ENCODE measurements at regions not wholly inside any gene's neighbourhood (a gene's known extent, or its start where the extent isn't known, plus 50 kb on each side); places are given as distances from the start of the nearest gene placed in this dataset.
A peak's percentile ranks its signal among the peaks of the same experiment; 100 is the strongest.

DNA sequence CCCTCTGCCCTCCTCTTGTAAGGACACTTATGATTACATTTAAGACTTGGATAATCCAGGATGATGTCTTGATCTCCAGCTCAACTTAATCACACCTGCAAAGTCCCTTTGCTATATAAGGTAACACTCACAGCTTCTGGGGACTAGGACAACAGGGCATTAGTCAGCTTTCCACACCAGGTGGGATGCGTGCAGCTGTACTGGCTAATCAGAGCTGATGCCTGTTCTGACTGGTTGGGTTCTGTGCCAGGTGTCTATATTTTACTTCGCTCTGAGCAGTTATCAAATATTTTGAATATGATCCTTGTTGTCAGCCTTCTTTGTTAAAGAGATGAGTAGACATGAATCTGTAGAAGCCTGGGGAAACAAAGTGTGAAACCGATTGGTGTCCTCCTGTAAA, 115.5 kb upstream of the ATP8B1 start:
- WGBS (ENCODE audit: insufficient coverage), result 89% methylated on average over 2 of the region's 3 CpGs

DNA sequence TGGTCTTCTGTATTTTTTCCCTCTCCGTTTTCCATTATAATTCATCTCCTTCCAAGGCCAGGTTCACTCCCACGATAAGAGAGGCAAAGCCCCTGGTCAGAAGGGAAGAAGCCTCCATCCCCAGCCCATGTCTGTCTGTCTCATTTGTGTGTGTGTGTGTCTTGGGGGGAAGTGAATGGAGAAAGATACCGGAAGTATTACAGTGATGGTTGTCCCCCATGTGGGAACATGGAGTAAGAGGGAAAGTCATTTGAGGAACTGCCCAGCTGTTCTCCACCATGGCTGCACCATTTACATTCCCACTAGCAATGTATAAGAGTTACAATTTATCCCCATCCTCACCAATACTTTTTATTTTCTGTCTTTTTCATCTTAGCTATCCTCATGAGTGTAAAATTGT, 113.6 kb upstream of the ATP8B1 start:
- Mint-ChIP-seq H3K27me3 (ENCODE audit: low read depth in 3 of 3) (peaks cover 1 to 6% (median 2%) of the 10 kb centered on the region in 3 donors), H3K36me3 (no peaks in the 10 kb centered on the region), H3K4me3 (no peak overlapping the region), H3K27ac (peak overlapping the region in 2 of 7 donors; percentile 6 to 8), H3K9me3 (peaks cover 0 to 10% (median 6%) of the 10 kb centered on the region in 7 donors), H3K4me1 (peaks cover 11% of the 10 kb centered on the region)
- Histone ChIP-seq H3K4me1 (ENCODE audit: control insufficient read depth in 1 of 2, insufficient read depth in 2 of 2, low read length in 2 of 2) (peaks cover 0 to 8% of the 10 kb centered on the region in 2 donors), H3K27me3 (ENCODE audit: control insufficient read depth in 2 of 2, insufficient read depth in 2 of 2, low read length in 2 of 2) (no peaks in the 10 kb centered on the region), H4K20me1 (ENCODE audit: insufficient read depth, low read length) (no peaks in the 10 kb centered on the region), H3K9ac (ENCODE audit: insufficient read depth, low read length, poor library complexity, severe bottlenecking) (no peak overlapping the region), H3K27ac (ENCODE audit: low read depth in 1 of 2, low read length in 2 of 2) (no peak overlapping the region), H3K4me3 (replicated peaks in 1 of 3; ENCODE audit: low read depth in 2 of 3, low read length in 3 of 3) (no peak overlapping the region), H3K79me2 (ENCODE audit: insufficient read depth, low read length) (no peaks in the 10 kb centered on the region), H2AFZ (ENCODE audit: insufficient read depth, low read depth, low read length, poor library complexity, severe bottlenecking) (no peak overlapping the region), H3K9me3 (replicated peaks in 1 of 2; ENCODE audit: control insufficient read depth in 1 of 2, insufficient read depth in 1 of 2, low read length in 2 of 2) (no peaks in the 10 kb centered on the region), H3K36me3 (replicated peaks in 1 of 2; ENCODE audit: control insufficient read depth in 1 of 2, insufficient read depth in 2 of 2, low read length in 2 of 2) (no peaks in the 10 kb centered on the region), H3K4me2 (replicated peaks; ENCODE audit: extremely low read depth, low read length, poor library complexity, severe bottlenecking) (no peak overlapping the region)
- TF ChIP-seq CTCF (IDR thresholded peaks at IDR 0.05), result no peak
- WGBS (ENCODE audit: insufficient coverage), result no CpG with 5 or more reads among the region's 3 CpGs
- intact Hi-C loops (cut with micrococcal nuclease), result no loop called here
- DNase-seq, result peak in 2 of 3 donors; percentile 1 to 23

More for the DNA sequence above, 115.5 kb upstream of the ATP8B1 start:
- Histone ChIP-seq H3K9me3 (replicated peaks in 1 of 2; ENCODE audit: control insufficient read depth in 1 of 2, insufficient read depth in 1 of 2, low read length in 2 of 2) (no peaks in the 10 kb centered on the region), H3K27me3 (ENCODE audit: control insufficient read depth in 2 of 2, insufficient read depth in 2 of 2, low read length in 2 of 2) (no peaks in the 10 kb centered on the region), H3K36me3 (replicated peaks in 1 of 2; ENCODE audit: control insufficient read depth in 1 of 2, insufficient read depth in 2 of 2, low read length in 2 of 2) (no peaks in the 10 kb centered on the region), H3K27ac (ENCODE audit: low read depth in 1 of 2, low read length in 2 of 2) (no peak overlapping the region), H3K4me3 (replicated peaks in 1 of 3; ENCODE audit: low read depth in 2 of 3, low read length in 3 of 3) (no peak overlapping the region), H4K20me1 (ENCODE audit: insufficient read depth, low read length) (no peaks in the 10 kb centered on the region), H2AFZ (ENCODE audit: insufficient read depth, low read depth, low read length, poor library complexity, severe bottlenecking) (no peak overlapping the region), H3K9ac (ENCODE audit: insufficient read depth, low read length, poor library complexity, severe bottlenecking) (no peak overlapping the region), H3K79me2 (ENCODE audit: insufficient read depth, low read length) (no peaks in the 10 kb centered on the region), H3K4me2 (replicated peaks; ENCODE audit: extremely low read depth, low read length, poor library complexity, severe bottlenecking) (no peak overlapping the region), H3K4me1 (ENCODE audit: control insufficient read depth in 1 of 2, insufficient read depth in 2 of 2, low read length in 2 of 2) (peaks cover 0 to 8% of the 10 kb centered on the region in 2 donors)
- DNase-seq, result no peak
- H3K4me1 Mint-ChIP-seq, result peaks cover 12% of the 10 kb centered on the region
- no peaks in the 10 kb centered on the region for H3K36me3 Mint-ChIP-seq
- no peak overlapping the region for H3K27ac Mint-ChIP-seq
- no peak overlapping the region for H3K4me3 Mint-ChIP-seq
- TF ChIP-seq CTCF (IDR thresholded peaks at IDR 0.05), result no peak
- H3K9me3 Mint-ChIP-seq, result peaks cover 0 to 10% (median 6%) of the 10 kb centered on the region in 7 donors
- peaks cover 1 to 6% (median 2%) of the 10 kb centered on the region in 3 donors for H3K27me3 Mint-ChIP-seq (ENCODE audit: low read depth in 3 of 3)
- intact Hi-C loops (cut with micrococcal nuclease), result no loop called here
